HG03432 (cell line): ENCODE measurements at regions not wholly inside any gene's neighbourhood (a gene's known extent, or its start where the extent isn't known, plus 50 kb on each side); places are given as distances from the start of the nearest gene placed in this dataset.
A peak's percentile ranks its signal among the peaks of the same experiment; 100 is the strongest.
"Not testable (repeated sequence)": the region's sequence is repeated elsewhere in the genome, so short reads cannot be mapped to it uniquely, and the experiment has no call there.

Experiments used
- ATAC-seq: cut with Tn5 transposase; IDR thresholded peaks from one replicate; pipeline ENCODE4 v1.9.1; 2021; ENCODE audit warnings: mild to moderate bottlenecking, moderate library complexity; ENCODE audit not compliant: unreplicated experiment

DNA sequence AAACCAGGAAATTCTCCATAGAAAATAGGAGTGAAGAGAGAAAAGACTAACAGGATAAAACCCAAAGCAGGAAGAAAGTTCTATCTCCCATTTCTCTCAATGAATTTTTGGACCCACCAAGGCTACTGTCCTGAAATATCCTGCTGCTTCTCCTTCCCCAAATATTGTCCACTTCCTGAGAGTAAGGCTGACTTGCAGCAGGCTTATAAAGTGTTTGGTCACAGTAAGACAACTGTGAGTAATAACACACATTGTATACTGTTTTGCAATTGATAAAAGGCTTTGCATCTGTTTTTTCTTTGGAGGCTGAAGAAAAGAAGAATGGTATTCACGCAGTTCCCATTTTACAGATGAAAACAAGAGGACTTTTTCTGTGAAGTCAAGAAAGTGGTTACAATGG is 52.8 kb downstream of the FOXD4L6 start:
- not testable (repeated sequence) for ATAC-seq

- ATAC-seq, result peak; percentile 88
Observed at GRCh38 chr9:41074356-41074942, 54.0 kb downstream of the FOXD4L6 start.

DNA sequence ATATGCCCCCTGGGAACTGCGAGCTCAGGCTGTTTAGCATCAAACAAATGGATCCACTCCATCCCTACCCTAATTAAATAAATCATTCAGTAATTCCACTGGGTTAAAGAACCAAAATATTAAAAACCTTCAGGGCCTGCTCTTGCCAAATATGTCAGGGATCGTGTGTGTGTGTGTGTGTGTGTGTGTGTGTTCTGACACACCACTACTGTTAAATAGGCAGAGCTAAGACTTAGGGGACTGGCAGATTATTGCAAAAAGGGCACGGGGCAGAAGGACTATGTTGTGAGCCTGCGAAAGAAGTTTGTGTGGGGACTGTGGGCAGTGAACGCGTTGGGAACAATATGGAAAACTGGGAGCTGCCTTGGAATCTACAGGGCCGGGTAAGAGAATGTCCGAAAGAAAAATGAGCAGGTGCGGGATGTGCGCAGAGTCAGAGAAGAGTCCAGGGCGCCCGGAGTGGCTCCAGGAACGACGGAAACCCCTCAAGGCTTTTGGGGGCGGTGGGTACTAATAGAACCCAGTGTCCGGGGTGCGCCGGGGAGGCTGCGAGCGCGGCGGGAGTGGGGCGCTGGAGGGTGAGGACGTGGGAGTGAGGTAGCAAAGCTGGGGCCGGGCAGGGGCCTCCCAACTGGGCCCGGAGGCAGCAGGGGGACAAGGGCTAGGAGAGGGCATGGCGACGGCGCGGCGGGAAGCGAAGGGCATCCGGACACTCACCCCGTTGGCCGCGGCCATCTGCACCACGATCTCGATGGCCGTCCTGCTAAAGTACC is 54.8 kb downstream of the FOXD4L6 start:
- ATAC-seq, result peak; percentile 7

DNA sequence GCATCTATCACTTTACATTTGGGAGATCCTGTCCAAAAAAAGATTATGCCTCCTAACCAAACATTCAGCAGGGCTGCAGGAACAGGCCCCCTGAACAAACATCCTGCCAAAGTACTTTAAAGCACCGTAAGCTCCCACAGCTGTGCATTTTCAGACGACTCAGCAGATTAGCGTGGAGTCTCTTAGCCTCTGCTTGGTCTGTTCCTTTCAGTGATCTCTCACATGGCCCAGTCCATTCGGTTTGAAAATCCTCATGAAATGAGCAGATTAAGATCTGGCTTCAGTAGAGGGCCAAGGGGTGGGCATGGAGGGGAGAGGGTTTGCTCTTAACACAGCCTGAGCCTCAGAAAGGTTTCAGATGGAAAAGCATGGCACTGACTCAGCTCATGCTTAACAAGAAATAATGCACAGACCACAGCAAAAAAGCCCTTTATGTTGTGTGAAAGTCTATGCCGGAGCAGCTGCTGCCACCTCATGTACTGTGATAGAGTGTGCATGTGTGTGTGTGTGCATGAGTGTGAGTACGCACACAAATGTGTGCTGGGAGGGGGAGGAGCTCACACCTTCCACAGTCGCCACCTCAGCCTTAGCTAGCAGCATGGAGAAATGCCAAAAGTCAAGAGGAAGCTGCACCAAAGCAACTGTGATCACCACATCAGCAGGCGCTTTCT is 64.2 kb downstream of the FOXD4L6 start:
- ATAC-seq, result peak; percentile 85

DNA sequence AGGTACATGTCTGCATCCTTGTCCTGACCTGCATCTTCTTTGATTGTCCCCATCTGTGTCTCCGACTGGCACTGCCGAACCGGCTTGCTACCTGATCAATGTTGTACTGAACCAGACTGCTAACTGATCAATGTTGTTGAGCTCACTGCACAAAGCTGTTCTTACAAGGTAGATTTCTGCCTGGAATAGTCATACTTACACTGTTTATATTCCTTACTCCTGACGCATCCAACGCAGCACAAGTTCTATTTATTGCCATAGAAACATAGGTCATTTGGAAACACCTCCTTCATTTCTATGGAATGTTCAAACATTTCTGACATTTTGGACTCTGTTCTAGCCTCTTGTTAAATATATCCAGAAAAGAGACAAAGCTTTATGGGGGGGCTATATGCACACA is 65.2 kb downstream of the FOXD4L6 start:
- not testable (repeated sequence) for ATAC-seq

GRCh38 chr9:41059603-41060002 is 68.9 kb downstream of the FOXD4L6 start:
- ATAC-seq, result not testable (repeated sequence)

DNA sequence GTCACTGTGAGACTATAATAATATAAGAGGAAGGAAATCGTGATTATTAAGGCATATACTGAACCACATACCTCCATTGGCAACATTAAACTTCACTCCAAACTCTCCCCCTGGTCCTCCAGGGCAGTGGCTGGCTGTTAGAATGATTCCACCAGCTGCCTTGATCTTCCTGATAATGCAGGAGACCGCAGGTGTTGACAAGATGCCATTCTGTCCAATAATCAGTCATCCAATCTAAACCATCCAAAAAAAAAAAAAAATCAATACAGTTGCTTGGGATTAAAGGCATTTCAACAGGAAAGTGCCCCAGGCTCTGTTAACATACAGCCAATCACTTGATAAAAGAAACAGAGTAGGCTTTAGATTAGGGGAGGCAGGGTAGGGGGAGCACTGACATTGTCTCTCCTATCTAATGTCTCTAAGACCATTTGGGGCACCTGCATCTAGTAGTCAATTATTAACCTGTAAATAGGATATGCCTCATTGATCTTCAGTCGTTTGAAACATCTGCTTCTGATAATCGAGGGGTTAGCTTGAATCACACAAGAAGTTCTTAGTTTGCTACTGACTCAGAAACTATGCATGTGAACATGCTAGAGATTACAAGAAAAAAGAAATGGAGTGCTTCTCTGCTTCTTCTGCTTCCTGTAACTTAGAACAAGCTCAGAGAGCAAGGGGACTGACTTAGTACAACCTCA is 74.7 kb downstream of the FOXD4L6 start:
- ATAC-seq, result peak; percentile 88

DNA sequence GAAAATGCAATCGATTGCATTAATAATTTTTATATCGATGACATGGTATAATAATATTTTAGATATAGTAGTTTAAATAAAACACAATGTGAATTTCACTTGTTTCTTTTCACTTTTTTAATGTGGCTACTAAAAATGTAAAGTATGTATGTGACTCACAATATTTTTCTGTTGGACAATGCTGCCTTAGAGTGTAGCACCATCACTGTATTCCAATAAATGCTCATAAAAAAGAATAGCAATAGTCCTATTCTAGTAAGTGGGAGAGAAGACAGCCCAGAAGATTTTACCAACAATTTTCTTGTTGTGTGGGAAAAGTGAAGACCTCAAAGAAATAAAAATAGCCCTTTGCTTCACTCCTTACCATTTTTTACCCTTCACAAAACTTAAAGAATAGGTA is 79.8 kb downstream of the FOXD4L6 start:
- ATAC-seq, result not testable (repeated sequence)

GRCh38 chr9:41047792-41048191 is 80.7 kb downstream of the FOXD4L6 start:
- not testable (repeated sequence) for ATAC-seq

GRCh38 chr9:41044930-41045329 is 83.6 kb downstream of the FOXD4L6 start:
- ATAC-seq, result not testable (repeated sequence)

DNA sequence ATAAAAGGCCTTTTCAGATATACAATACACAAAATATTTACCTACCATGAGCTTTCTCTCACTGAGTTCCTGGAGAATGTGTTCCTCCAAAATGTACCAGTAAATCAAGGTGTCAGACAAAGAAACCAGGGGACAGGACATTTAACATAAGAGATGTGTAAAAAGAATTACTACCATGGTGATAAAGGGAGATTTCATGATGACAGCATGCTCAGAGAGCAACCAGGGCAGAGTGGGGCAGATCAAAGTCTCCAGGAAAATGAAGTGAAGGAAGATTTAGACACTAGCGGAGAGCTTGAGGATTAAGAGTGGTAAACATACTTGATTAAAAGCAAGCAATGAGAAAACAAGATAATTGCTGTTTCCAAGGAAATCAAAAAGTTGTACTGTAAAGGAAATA is 85.0 kb downstream of the FOXD4L6 start:
- not testable (repeated sequence) for ATAC-seq

DNA sequence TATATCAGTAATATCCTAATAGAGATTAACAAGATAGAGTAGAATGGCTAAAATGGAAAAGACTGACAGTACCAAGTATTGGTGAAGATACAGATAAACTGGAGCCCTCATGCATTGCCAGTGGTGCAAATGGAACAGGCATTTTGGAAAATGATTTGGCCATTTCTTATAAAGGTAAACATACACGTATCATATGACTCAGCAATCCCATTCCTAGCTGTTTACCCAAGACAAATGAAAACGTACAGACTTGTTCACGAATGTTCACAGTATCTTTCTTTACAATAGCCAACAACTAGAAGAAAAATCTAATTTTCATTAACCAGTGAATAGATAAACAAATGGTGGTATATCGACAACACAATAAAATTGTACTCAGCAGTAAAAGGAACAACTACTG is 86.4 kb downstream of the FOXD4L6 start:
- not testable (repeated sequence) for ATAC-seq

DNA sequence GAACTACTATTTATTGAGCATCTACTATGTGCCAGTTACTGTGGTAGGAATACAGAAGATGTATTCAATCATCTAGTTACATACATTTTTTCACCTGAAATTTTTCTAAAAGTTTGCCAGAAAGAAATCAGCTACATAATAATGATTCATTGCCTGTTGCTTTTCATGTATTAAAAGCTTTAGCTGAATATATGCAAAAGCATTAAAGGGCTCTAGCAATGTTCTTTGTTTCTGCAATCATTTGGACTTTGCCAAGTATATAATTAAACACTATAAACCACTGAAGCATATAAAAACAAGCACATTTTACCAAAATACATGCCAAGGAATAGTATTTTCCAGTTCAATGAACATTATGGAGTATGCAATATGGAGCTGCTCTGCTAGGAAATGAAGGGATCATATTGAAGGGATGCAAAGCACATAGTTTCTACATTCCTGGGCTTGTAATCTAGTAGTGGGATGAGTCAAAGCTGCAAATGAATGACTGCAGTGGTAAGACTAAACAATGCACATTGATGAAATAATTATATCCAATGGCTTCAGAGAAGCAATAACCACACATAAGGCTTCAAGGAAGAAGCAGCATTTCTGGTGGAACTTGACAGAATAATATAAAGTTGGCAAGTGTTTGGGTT is 87.7 kb downstream of the FOXD4L6 start:
- not testable (repeated sequence) for ATAC-seq

DNA sequence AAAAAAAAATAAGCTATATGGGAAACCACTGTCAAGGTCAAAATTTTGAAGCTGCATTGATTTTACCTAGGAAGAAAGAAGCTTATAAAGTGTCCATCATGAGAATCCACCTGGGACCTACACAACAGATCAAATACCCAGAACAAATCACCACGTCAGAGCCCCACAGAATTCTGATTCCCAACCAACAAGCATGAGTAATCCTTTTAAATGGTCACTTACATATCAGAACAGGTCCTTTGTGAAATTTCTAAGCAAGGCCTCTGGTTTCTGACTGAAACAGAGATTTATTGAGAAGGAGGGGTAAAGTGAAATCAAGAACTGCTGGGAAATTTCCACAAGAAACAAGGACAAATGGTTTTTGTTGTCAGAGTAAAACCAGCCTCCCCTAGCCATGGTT is 93.2 kb downstream of the FOXD4L6 start:
- not testable (repeated sequence) for ATAC-seq

- ATAC-seq, result not testable (repeated sequence)
Observed at GRCh38 chr9:41034699-41035197, 93.7 kb downstream of the FOXD4L6 start.

DNA sequence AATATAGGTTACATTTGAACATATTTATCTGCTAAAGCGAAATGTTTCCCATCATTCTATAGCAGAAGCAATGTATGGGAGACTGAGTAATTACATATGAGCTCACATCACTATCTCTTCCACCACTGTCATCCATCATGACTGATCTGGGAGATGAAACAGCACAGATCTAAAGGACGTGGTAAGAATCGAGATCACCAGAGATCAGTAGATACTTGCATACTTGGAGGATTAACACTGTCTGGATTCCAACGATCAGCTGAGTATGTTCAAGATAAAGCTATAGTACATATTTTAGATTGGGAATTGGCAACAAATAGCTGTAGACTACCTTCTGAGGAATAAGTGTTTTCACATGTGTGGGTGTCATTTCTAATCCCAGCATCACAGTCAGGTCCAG is 94.6 kb downstream of the FOXD4L6 start:
- not testable (repeated sequence) for ATAC-seq

DNA sequence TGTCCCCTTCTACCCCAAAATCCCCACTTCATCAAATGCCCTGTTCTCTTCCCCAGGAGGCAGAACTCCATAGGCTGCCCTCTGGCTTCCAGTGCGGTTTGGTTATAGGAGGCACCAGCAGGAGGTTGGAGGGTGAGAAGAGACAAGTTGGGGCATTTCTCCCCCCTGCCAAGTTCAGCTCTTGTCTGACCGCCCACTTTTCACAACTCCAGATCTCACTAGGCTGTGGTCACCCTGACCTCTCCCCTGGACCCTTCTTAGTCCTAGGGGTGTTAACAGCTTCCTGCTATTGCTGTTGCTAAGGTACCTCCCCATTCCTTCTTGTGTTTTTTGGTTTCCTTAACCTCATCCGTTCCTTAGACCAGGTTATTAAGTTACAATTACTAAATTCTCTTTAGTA is 95.1 kb downstream of the FOXD4L6 start:
- not testable (repeated sequence) for ATAC-seq

DNA sequence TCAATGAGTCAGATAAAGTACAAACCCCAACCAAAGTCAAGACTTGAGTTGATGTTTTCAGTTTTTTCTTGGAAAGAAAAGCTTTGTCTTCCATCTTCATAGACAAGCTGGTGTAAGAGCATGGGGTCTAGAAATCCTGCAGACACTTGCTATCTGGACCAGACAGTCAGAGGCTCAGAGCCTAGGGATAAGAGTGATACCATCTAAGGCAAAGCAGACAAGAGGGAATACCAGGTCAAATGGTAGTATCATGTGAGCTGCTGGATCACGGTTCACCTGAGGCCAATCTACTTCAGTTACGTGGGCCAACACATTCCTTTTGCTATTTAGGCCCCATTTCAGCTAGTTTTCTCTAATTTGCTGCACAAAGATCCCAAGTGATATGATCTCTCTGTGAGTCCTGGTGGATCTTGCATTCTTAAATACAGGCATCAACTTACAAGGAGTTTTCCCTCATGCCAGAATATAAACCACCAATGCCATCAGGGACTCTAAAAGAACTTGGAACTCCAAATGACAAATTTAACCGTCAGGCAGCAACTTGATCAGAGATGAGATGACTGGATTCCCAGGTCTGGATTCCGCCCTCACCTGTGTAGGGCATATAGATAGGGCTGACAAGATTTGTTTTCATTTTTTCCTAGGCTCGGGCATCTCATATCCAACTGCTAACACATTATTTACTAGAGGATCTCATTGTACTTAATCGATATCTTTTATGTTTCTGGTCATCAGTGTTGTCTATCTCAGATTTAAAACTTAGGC is 101.4 kb downstream of the FOXD4L6 start:
- not testable (repeated sequence) for ATAC-seq

DNA sequence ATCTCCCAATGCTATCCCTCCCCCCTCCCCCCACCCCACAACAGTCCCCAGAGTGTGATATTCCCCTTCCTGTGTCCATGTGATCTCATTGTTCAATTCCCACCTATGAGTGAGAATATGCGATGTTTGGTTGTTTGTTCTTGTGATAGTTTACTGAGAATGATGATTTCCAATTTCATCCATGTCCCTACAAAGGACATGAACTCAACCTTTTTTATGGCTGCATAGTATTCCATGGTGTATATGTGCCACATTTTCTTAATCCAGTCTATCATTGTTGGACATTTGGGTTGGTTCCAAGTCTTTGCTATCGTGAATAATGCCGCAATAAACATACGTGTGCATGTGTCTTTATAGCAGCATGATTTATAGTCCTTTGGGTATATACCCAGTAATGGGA is 106.1 kb downstream of the FOXD4L6 start:
- not testable (repeated sequence) for ATAC-seq
